ENCODE measurements at regions not wholly inside any gene's neighbourhood (a gene's known extent, or its start where the extent isn't known, plus 50 kb on each side); places are given as distances from the start of the nearest gene placed in this dataset.
"Not testable (repeated sequence)": the region's sequence is repeated elsewhere in the genome, so short reads cannot be mapped to it uniquely, and the experiment has no call there.

GRCh38 chr6:92109256-92109655 lies 1310.1 kb downstream of the EPHA7 start:
- no peak for TF ChIP-seq CTCF (IDR thresholded peaks at IDR 0.05; ENCODE audit: unreplicated experiment)
- Mint-ChIP-seq H3K36me3 (peaks cover 3% of the 10 kb centered on the region), H3K9me3 (peaks cover 38% of the 10 kb centered on the region), H3K4me1 (peaks cover 10% of the 10 kb centered on the region), H3K27me3 (ENCODE audit: low read depth) (no peaks in the 10 kb centered on the region), H3K27ac (no peak overlapping the region), H3K4me3 (no peak overlapping the region)
- no peak for DNase-seq (ENCODE audit: low spot score in 2 of 2, unreplicated experiment in 2 of 2)

- H3K4me1 Mint-ChIP-seq: no peaks in the 10 kb centered on the region
- no peak for TF ChIP-seq CTCF (IDR thresholded peaks at IDR 0.05; ENCODE audit: unreplicated experiment)
- H3K9me3 Mint-ChIP-seq: peaks cover 25% of the 10 kb centered on the region
- no peak overlapping the region for H3K27ac Mint-ChIP-seq
- no peaks in the 10 kb centered on the region for H3K27me3 Mint-ChIP-seq (ENCODE audit: low read depth)
- no peaks in the 10 kb centered on the region for H3K36me3 Mint-ChIP-seq
- no peak for DNase-seq (ENCODE audit: low spot score in 2 of 2, unreplicated experiment in 2 of 2)
- no peak overlapping the region for H3K4me3 Mint-ChIP-seq
These were observed 1332.6 kb downstream of the EPHA7 start for GRCh38 chr6:92086750-92087149.

- H3K27me3 Mint-ChIP-seq (ENCODE audit: low read depth); H3K4me3 Mint-ChIP-seq; H3K36me3 Mint-ChIP-seq; H3K27ac Mint-ChIP-seq; H3K4me1 Mint-ChIP-seq; DNase-seq (ENCODE audit: low spot score in 2 of 2, unreplicated experiment in 2 of 2): not testable (repeated sequence)
- H3K9me3 Mint-ChIP-seq: peaks cover 48% of the 10 kb centered on the region
These were observed 1335.4 kb downstream of the EPHA7 start for GRCh38 chr6:92083914-92084313.

GRCh38 chr6:92072387-92072786 lies 1347.0 kb downstream of the EPHA7 start:
- no peak overlapping the region for H3K27ac Mint-ChIP-seq
- H3K9me3 Mint-ChIP-seq: peaks cover 5% of the 10 kb centered on the region
- no peak for TF ChIP-seq CTCF (IDR thresholded peaks at IDR 0.05; ENCODE audit: unreplicated experiment)
- no peak overlapping the region for H3K4me3 Mint-ChIP-seq
- peaks cover 24% of the 10 kb centered on the region for H3K4me1 Mint-ChIP-seq
- no peak for DNase-seq (ENCODE audit: low spot score in 2 of 2, unreplicated experiment in 2 of 2)
- H3K36me3 Mint-ChIP-seq: no peaks in the 10 kb centered on the region
- H3K27me3 Mint-ChIP-seq (ENCODE audit: low read depth): peaks cover 1% of the 10 kb centered on the region

GRCh38 chr6:92069781-92070180 lies 1349.6 kb downstream of the EPHA7 start:
- H3K4me1 Mint-ChIP-seq: peaks cover 24% of the 10 kb centered on the region
- no peaks in the 10 kb centered on the region for H3K36me3 Mint-ChIP-seq
- no peak for TF ChIP-seq CTCF (IDR thresholded peaks at IDR 0.05; ENCODE audit: unreplicated experiment)
- H3K27ac Mint-ChIP-seq: no peak overlapping the region
- H3K27me3 Mint-ChIP-seq (ENCODE audit: low read depth): peaks cover 1% of the 10 kb centered on the region
- DNase-seq (ENCODE audit: low spot score in 2 of 2, unreplicated experiment in 2 of 2): no peak
- no peaks in the 10 kb centered on the region for H3K9me3 Mint-ChIP-seq
- H3K4me3 Mint-ChIP-seq: no peak overlapping the region

GRCh38 chr6:92052513-92052912 lies 1366.8 kb downstream of the EPHA7 start:
- no peak overlapping the region for H3K4me3 Mint-ChIP-seq
- no peaks in the 10 kb centered on the region for H3K36me3 Mint-ChIP-seq
- no peak for TF ChIP-seq CTCF (IDR thresholded peaks at IDR 0.05; ENCODE audit: unreplicated experiment)
- DNase-seq (ENCODE audit: low spot score in 2 of 2, unreplicated experiment in 2 of 2): no peak
- H3K9me3 Mint-ChIP-seq: no peaks in the 10 kb centered on the region
- peaks cover 2% of the 10 kb centered on the region for H3K27me3 Mint-ChIP-seq (ENCODE audit: low read depth)
- H3K27ac Mint-ChIP-seq: no peak overlapping the region
- H3K4me1 Mint-ChIP-seq: peaks cover 5% of the 10 kb centered on the region
